Putamen (tissue), 1 donor: ENCODE measurements at regions not wholly inside any gene's neighbourhood (a gene's known extent, or its start where the extent isn't known, plus 50 kb on each side); places are given as distances from the start of the nearest gene placed in this dataset.

Experiments
- DNase-seq: peaks from one replicate; pipeline ENCODE4 v3.0.0-alpha.2; 2016; ENCODE audit warnings: low spot score

GRCh38 chr2:34961822-34962221, 1362.7 kb upstream of the FAM98A start:
- DNase-seq, result no peak

GRCh38 chr2:34954758-34955157, 1355.7 kb upstream of the FAM98A start:
- no peak for DNase-seq

GRCh38 chr2:34950797-34951196, 1351.7 kb upstream of the FAM98A start:
- no peak for DNase-seq

GRCh38 chr2:34949316-34949715, 1350.2 kb upstream of the FAM98A start:
- no peak for DNase-seq

- DNase-seq, result no peak
Measured at GRCh38 chr2:34936089-34936488, 1337.0 kb upstream of the FAM98A start.

- no peak for DNase-seq
Measured at GRCh38 chr2:34912084-34912483, 1313.0 kb upstream of the FAM98A start.

GRCh38 chr2:34909992-34910705, 1311.0 kb upstream of the FAM98A start:
- DNase-seq, result no peak

- no peak for DNase-seq
Measured at GRCh38 chr2:34907812-34908211, 1308.7 kb upstream of the FAM98A start.

- no peak for DNase-seq
Measured at GRCh38 chr2:34901739-34902138, 1302.6 kb upstream of the FAM98A start.

GRCh38 chr2:34899079-34899478, 1300.0 kb upstream of the FAM98A start:
- DNase-seq, result no peak

GRCh38 chr2:34892766-34893165, 1293.7 kb upstream of the FAM98A start:
- no peak for DNase-seq

GRCh38 chr2:34892256-34892655, 1293.2 kb upstream of the FAM98A start:
- DNase-seq, result no peak

- DNase-seq, result no peak
Measured at GRCh38 chr2:34875091-34875745, 1276.1 kb upstream of the FAM98A start.

GRCh38 chr2:34853646-34854045, 1254.5 kb upstream of the FAM98A start:
- no peak for DNase-seq

GRCh38 chr2:34851804-34852203, 1252.7 kb upstream of the FAM98A start:
- no peak for DNase-seq

GRCh38 chr2:34849827-34850226, 1250.7 kb upstream of the FAM98A start:
- DNase-seq, result no peak

- DNase-seq, result no peak
Measured at GRCh38 chr2:34848691-34849090, 1249.6 kb upstream of the FAM98A start.

GRCh38 chr2:34848132-34848531, 1249.0 kb upstream of the FAM98A start:
- no peak for DNase-seq

GRCh38 chr2:34844629-34845028, 1245.5 kb upstream of the FAM98A start:
- no peak for DNase-seq

GRCh38 chr2:34838408-34838807, 1239.3 kb upstream of the FAM98A start:
- no peak for DNase-seq

GRCh38 chr2:34836361-34836760, 1237.3 kb upstream of the FAM98A start:
- DNase-seq, result no peak

- peak; percentile 60 for DNase-seq
Measured at GRCh38 chr2:34831096-34831495, 1232.0 kb upstream of the FAM98A start.

- no peak for DNase-seq
Measured at GRCh38 chr2:34828481-34828880, 1229.4 kb upstream of the FAM98A start.

- DNase-seq, result no peak
Measured at GRCh38 chr2:34827398-34827797, 1228.3 kb upstream of the FAM98A start.
